ENCODE measurements at regions not wholly inside any gene's neighbourhood (a gene's known extent, or its start where the extent isn't known, plus 50 kb on each side); places are given as distances from the start of the nearest gene placed in this dataset.

DNA sequence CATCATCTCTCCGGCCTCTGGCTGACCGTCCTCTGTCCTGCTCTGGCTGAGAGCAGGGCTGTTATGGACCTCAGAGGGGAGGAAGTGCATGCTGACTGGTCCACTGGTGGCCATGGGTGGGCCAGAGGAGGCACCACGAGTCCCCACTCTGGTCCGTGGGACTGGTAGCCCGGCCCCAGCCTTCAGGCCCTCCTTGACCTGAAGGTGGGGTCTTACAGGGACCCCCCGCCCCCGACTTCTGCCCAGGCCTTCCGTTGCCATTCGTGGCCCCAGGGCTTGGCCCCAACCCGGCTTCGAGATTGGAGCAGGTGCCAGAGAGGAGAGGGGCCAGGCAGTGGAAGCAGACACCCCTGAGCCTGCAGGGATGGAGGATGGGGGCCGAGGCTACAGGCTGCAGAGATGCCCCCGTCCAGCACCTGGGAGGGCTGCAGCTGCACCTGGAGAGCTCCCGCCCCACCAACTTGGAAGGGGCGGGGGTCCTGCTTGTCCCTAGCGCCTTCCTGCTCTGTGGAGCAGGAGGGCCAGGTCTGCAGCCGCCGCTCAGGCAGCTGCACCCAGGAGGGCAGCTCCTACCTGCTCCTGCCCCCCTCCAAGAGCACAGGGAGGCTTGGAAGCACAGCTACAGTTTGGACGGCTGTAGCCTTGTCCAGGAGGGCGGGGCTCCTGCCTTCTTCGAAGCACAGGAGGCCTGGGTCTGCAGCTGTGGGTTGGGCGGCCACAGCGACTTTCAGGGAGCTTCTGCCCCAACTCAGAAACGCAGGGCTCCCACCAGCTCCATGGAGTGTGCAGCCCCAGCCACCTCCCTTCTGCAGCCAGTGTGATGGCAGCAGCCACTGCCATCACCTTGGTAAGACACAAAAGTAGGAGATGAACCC is 142.5 kb downstream of the KLF13 start:
- H3K4me3 ChIP-seq (ENCODE audit: low read depth, low read length) = no peak overlapping the region
- no peak for DNase-seq (ENCODE audit: low read depth)
- TF ChIP-seq, protein P1, sequence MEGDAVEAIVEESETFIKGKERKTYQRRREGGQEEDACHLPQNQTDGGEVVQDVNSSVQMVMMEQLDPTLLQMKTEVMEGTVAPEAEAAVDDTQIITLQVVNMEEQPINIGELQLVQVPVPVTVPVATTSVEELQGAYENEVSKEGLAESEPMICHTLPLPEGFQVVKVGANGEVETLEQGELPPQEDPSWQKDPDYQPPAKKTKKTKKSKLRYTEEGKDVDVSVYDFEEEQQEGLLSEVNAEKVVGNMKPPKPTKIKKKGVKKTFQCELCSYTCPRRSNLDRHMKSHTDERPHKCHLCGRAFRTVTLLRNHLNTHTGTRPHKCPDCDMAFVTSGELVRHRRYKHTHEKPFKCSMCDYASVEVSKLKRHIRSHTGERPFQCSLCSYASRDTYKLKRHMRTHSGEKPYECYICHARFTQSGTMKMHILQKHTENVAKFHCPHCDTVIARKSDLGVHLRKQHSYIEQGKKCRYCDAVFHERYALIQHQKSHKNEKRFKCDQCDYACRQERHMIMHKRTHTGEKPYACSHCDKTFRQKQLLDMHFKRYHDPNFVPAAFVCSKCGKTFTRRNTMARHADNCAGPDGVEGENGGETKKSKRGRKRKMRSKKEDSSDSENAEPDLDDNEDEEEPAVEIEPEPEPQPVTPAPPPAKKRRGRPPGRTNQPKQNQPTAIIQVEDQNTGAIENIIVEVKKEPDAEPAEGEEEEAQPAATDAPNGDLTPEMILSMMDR (IDR thresholded peaks at IDR 0.05; ENCODE audit: insufficient read depth, low read depth, low read length, missing control alignments) = no peak

DNA sequence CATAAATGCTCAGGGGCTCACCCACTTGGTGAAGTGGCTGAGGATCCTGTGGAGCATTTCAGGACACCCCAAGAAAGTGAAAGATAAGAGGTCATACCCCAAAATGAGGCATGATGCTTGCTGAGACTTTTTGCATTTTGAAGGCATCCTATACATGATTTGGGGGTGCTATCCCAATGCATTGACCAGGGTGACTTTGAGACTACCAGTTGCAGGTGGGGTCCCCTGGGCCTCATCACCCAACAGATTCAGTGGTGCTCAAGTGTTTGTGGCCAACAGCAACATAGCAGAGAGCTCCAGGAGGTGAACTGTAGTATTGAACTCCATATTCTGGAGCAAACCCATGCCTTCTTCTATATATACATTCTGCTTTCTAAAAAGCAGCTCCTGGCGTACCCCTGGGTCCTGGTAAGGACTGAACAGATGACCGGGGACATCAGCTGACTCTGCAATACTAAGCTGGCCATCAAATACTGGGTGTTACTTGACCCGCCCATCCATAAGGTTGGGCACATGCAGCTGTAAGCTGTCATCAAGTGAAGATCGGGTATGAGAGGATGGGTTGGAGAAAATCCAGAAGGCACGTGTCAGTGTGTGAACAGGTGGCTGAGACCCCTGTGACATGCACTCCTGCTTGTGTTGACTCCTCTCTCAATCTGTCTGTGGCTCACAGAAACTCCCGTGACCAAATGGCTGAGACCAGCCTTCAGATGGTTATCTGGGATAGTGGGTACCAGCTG is 143.3 kb downstream of the KLF13 start:
- TF ChIP-seq, protein P1 (IDR thresholded peaks at IDR 0.05; ENCODE audit: insufficient read depth, low read depth, low read length, missing control alignments) = no peak
- no peak for DNase-seq (ENCODE audit: low read depth)
- no peak overlapping the region for H3K4me3 ChIP-seq (ENCODE audit: low read depth, low read length)

DNA sequence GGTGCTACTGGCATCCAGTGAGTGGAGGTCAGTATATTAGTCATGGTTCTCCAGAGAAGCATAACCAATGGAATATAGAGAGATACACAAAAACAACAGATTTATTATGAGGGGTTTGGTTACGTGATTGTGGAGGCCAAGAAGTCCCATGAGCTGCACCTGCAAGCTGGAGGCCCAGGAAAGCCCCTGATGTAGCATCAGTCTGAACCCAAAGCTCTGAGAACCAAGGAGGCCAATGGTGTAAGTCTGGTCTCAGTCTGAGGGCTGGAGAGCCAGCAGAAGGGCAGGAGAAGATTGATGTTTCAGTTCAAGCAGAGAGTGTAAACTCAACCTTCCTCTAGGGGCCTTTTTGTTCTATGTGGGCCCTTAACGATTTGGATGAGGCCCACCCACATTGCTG is 144.1 kb downstream of the KLF13 start:
- TF ChIP-seq, protein P1 (IDR thresholded peaks at IDR 0.05; ENCODE audit: insufficient read depth, low read depth, low read length, missing control alignments) = no peak
- no peak overlapping the region for H3K4me3 ChIP-seq (ENCODE audit: low read depth, low read length)
- DNase-seq (ENCODE audit: low read depth) = peak; percentile 53

DNA sequence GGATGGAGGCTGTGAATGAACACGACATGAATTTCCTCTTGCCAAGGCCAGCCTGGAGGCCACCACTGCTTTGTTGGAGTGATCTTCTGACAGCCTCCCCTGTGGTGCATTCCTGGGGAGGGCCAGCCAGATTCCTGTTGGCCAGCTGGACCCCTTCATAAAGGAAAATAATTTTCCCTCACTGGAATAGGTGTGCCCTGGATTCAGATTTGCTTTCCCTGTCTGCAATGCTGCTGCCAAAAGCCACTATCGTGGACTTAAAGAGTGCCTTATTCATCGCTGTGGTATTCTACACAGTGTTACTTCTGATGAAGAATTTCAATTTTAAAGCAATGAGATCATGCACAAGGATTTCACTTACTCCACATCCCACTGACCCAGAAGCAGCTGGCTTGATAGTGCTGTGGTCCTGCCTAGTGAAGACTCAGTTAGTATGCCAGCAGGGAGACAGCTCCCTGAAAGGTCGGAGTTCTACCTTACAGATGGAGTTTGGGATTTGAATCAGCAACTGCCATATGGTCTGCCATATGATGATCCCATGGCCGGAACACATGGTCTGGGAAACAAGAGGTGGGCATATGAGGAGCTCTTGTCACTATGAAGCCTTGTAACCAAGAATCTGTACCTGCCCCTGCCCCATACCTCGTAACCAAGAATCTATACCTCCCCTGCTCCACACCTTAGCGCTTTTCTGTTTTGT is 145.2 kb downstream of the KLF13 start:
- TF ChIP-seq, protein P1 (IDR thresholded peaks at IDR 0.05; ENCODE audit: insufficient read depth, low read depth, low read length, missing control alignments) = no peak
- DNase-seq (ENCODE audit: low read depth) = no peak
- no peak overlapping the region for H3K4me3 ChIP-seq (ENCODE audit: low read depth, low read length)

DNA sequence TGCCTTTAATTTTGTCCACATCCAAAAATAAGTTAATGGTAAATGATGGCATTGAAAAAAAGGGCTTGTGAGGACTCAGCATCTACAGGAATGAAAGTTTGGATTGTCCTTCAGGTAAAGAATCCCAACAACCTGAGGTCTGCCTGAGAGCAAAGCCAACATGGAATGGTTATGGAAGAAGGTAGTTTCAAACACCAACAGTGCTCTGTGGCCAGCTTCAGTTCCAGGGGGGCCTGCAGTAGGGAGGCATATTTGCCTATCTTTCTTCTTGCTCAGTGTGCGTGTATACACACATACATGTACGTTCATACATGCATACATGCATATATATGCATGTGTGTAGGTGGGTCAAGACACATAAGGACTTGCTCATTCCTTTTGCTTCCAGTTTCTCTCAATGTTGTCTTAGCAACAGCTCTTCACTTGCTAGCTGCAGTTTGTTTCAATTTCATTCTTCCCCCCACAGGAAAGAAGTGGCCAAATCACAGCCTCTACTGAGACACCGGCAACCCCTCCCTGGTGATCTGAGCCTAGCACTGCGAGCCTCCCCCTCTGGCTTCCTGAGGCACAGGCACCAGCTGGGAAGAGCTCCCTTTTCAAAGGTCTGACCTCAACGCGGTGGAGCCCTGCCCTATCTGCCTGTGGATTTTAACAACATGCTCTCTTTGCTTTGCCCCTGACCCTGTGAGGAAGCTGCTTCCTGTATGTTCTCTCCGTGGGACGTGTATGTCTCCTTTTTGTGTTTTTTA is 146.2 kb downstream of the KLF13 start:
- peak; percentile 92 for DNase-seq (ENCODE audit: low read depth)
- peak overlapping the region; percentile 52 for H3K4me3 ChIP-seq (ENCODE audit: low read depth, low read length)
- TF ChIP-seq, protein P1 (IDR thresholded peaks at IDR 0.05; ENCODE audit: insufficient read depth, low read depth, low read length, missing control alignments) = no peak

DNA sequence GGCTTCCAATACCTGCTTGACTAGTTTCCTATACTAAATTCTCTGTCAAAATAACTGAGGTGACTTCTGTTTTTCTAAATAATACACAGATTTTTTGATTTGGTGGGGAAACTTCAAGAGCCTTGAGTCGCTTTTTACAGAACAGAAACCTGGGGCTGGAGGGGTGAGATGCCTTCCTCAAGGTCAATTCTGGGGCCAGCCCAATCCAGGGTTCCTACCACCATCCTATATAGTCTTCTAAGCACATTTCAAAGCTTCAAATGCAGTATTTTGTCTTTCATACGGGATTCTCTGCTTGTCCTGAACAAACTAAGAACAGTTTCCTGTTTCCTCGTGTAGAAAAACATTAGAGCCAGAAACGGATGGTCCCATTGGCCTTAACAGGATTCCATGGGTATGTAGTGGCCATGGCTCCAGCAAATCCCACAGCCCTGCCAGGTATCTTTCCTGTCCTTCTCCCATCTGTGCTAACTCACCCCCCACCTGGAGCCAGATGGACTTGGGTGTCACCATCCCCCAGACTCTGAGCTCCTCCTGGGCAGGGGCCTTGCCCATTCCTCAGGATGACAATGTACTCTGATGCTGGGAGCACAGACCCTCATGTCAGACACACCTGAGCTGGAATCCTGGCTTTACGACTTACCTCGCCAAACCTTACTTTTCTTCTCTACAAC is 146.9 kb downstream of the KLF13 start:
- TF ChIP-seq, protein P1 (IDR thresholded peaks at IDR 0.05; ENCODE audit: insufficient read depth, low read depth, low read length, missing control alignments) = no peak
- H3K4me3 ChIP-seq (ENCODE audit: low read depth, low read length) = peak overlapping the region; percentile 52
- peak; percentile 43 for DNase-seq (ENCODE audit: low read depth)
